GM23338 (cell line): ENCODE measurements at regions not wholly inside any gene's neighbourhood (a gene's known extent, or its start where the extent isn't known, plus 50 kb on each side); places are given as distances from the start of the nearest gene placed in this dataset.

Experiments
- ATAC-seq: fragments of 200-7000 bp; cut with Tn5 transposase; 3 replicates; pipeline ENCODE4 v1.9.1; 2020
- DNase-seq: peaks from one replicate; pipeline ENCODE4 v3.0.0-alpha.2; 2015; ENCODE audit warnings: low spot score
- H2AFZ ChIP-seq: fragments of 200-600 bp; sonication (generic); 2 replicates; pipeline ENCODE4 v1.8.0; 2016; ENCODE audit warnings: antibody characterized with exemption, mild to moderate bottlenecking, moderate library complexity
- H3F3A ChIP-seq: fragments of 200-600 bp; sonication (generic); replicated peaks from 2 replicates; pipeline ENCODE4 v1.8.0; 2017; ENCODE audit warnings: antibody characterized with exemption, mixed run types, low read depth
- H3K27ac ChIP-seq: fragments of 200-600 bp; sonication (generic); 2 replicates; pipeline ENCODE4 v1.6.1; 2016; ENCODE audit warnings: low read depth
- H3K27me3 ChIP-seq: fragments of 200-600 bp; sonication (generic); 2 replicates; pipeline ENCODE4 v1.8.0; 2016; ENCODE audit warnings: mild to moderate bottlenecking, mixed run types, moderate library complexity; ENCODE audit not compliant: insufficient read depth
- H3K36me3 ChIP-seq: fragments of 200-600 bp; sonication (generic); 2 replicates; pipeline ENCODE4 v1.8.0; 2016; ENCODE audit warnings: mild to moderate bottlenecking; ENCODE audit not compliant: insufficient read depth
- H3K4me1 ChIP-seq: fragments of 200-600 bp; sonication (generic); 2 replicates; pipeline ENCODE4 v1.8.0; 2016; ENCODE audit warnings: mild to moderate bottlenecking, moderate library complexity; ENCODE audit not compliant: insufficient read depth
- H3K4me2 ChIP-seq: fragments of 200-600 bp; sonication (generic); 2 replicates; pipeline ENCODE4 v1.7.1; 2017; ENCODE audit warnings: mixed run types
- H3K4me3 ChIP-seq: fragments of 200-600 bp; sonication (generic); 2 replicates; pipeline ENCODE4 v1.6.1; 2016; ENCODE audit warnings: mixed run types
- H3K79me2 ChIP-seq: fragments of 200-600 bp; sonication (generic); replicated peaks from 2 replicates; pipeline ENCODE4 v1.8.0; 2017; ENCODE audit warnings: mild to moderate bottlenecking; ENCODE audit not compliant: insufficient read depth
- H3K9me2 ChIP-seq: fragments of 200-600 bp; sonication (generic); 2 replicates; pipeline ENCODE4 v1.8.0; 2017; ENCODE audit not compliant: insufficient read depth
- H4K20me1 ChIP-seq: fragments of 200-600 bp; sonication (generic); replicated peaks from 2 replicates; pipeline ENCODE4 v1.8.0; 2017; ENCODE audit warnings: mild to moderate bottlenecking; ENCODE audit not compliant: insufficient read depth
- H3K27ac Mint-ChIP-seq: 2 replicates; pipeline ENCODE4 v1.8.0; 2020; ENCODE audit warnings: inconsistent platforms, mild to moderate bottlenecking, moderate library complexity, mixed read lengths
- H3K27me3 Mint-ChIP-seq: 3 replicates; pipeline ENCODE4 v1.8.0; 2022; ENCODE audit warnings: low read depth, mild to moderate bottlenecking, moderate library complexity, mixed read lengths, inconsistent platforms; ENCODE audit not compliant: insufficient read depth, poor library complexity
- H3K36me3 Mint-ChIP-seq: 3 replicates; pipeline ENCODE4 v1.8.0; 2021; ENCODE audit warnings: low read depth, mild to moderate bottlenecking, inconsistent platforms, moderate library complexity, mixed read lengths
- H3K4me1 Mint-ChIP-seq: 3 replicates; pipeline ENCODE4 v1.8.0; 2020; ENCODE audit warnings: mild to moderate bottlenecking, inconsistent platforms, mixed read lengths
- H3K4me3 Mint-ChIP-seq: 3 replicates; pipeline ENCODE4 v1.8.0; 2021; ENCODE audit warnings: moderate library complexity, mild to moderate bottlenecking, inconsistent platforms, mixed read lengths
- H3K9me3 Mint-ChIP-seq: 3 replicates; pipeline ENCODE4 v1.8.0; 2020; ENCODE audit warnings: moderate library complexity, mild to moderate bottlenecking, inconsistent platforms, mixed read lengths
- EZH2phosphoT487 ChIP-seq: fragments of 200-600 bp; sonication (generic); IDR thresholded peaks from one replicate; pipeline ENCODE4 v1.8.1; 2018; ENCODE audit warnings: antibody characterized with exemption; ENCODE audit not compliant: unreplicated experiment
- JUNB ChIP-seq: IDR thresholded peaks from one replicate; pipeline ENCODE4 v1.6.1; 2016; ENCODE audit warnings: antibody characterized with exemption; ENCODE audit not compliant: unreplicated experiment
- NANOG ChIP-seq: IDR thresholded peaks from 2 replicates; pipeline ENCODE4 v1.6.1; 2016; ENCODE audit warnings: antibody characterized with exemption, borderline replicate concordance
- POLR2AphosphoS5 ChIP-seq: IDR thresholded peaks from 2 replicates; pipeline ENCODE4 v1.6.1; 2016; ENCODE audit warnings: antibody characterized with exemption, low read depth
- REST ChIP-seq: IDR thresholded peaks from one replicate; pipeline ENCODE4 v1.6.1; 2018; ENCODE audit warnings: antibody characterized with exemption; ENCODE audit not compliant: unreplicated experiment
- ZNF114 ChIP-seq: fragments of 250-450 bp; sonication (Bioruptor Pico); IDR thresholded peaks from 2 replicates; pipeline ENCODE4 v1.5.0; 2020; ENCODE audit warnings: mild to moderate bottlenecking, moderate library complexity
- ZNF331 ChIP-seq: fragments of 250-450 bp; sonication (Bioruptor Pico); IDR thresholded peaks from 2 replicates; pipeline ENCODE4 v1.5.0; 2020; ENCODE audit warnings: low read depth, mild to moderate bottlenecking, moderate library complexity
- TF ChIP-seq, protein P1 (sequence below), 2 experiments: fragments of 200-600 bp in 1 of 2; sonication (generic) in 1 of 2; conservative IDR thresholded peaks; 2 replicates each; pipeline versions ENCODE4 v1.5.1 to v1.6.1; 2016 to 2017; ENCODE audit warnings: antibody characterized with exemption in 2 of 2, low read depth in 2 of 2, mild to moderate bottlenecking in 2 of 2, moderate library complexity in 1 of 2
- TF ChIP-seq, protein P2 (sequence below): fragments of 250-450 bp; sonication (Bioruptor Pico); IDR thresholded peaks from 2 replicates; pipeline ENCODE4 v1.5.0; 2020; ENCODE audit warnings: mild to moderate bottlenecking, moderate library complexity

- no peaks in the 10 kb centered on the region for H3F3A ChIP-seq
- DNase-seq (no peak), ATAC-seq (no peak)
- H3K4me3 ChIP-seq: no peak overlapping the region
- Mint-ChIP-seq H3K4me1 (peaks cover 10% of the 10 kb centered on the region), H3K36me3 (no peaks in the 10 kb centered on the region), H3K4me3 (no peak overlapping the region), H3K27ac (no peak overlapping the region), H3K9me3 (0 out of 3 replicates have a peak, but pooled peaks cover 2% of the 10 kb centered on the region), H3K27me3 (no peaks in the 10 kb centered on the region)
- TF ChIP-seq, protein P1, sequence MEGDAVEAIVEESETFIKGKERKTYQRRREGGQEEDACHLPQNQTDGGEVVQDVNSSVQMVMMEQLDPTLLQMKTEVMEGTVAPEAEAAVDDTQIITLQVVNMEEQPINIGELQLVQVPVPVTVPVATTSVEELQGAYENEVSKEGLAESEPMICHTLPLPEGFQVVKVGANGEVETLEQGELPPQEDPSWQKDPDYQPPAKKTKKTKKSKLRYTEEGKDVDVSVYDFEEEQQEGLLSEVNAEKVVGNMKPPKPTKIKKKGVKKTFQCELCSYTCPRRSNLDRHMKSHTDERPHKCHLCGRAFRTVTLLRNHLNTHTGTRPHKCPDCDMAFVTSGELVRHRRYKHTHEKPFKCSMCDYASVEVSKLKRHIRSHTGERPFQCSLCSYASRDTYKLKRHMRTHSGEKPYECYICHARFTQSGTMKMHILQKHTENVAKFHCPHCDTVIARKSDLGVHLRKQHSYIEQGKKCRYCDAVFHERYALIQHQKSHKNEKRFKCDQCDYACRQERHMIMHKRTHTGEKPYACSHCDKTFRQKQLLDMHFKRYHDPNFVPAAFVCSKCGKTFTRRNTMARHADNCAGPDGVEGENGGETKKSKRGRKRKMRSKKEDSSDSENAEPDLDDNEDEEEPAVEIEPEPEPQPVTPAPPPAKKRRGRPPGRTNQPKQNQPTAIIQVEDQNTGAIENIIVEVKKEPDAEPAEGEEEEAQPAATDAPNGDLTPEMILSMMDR (conservative IDR thresholded peaks at IDR 0.05; ENCODE audit: low read depth in 2 of 2): no peak
- TF ChIP-seq EZH2phosphoT487 (no peak), NANOG (no peak), REST (no peak), JUNB (no peak), ZNF114 (CRISPR knock-in tag) (no peak), POLR2AphosphoS5 (no peak), ZNF331 (CRISPR knock-in tag) (no peak)
- TF ChIP-seq, protein P2, sequence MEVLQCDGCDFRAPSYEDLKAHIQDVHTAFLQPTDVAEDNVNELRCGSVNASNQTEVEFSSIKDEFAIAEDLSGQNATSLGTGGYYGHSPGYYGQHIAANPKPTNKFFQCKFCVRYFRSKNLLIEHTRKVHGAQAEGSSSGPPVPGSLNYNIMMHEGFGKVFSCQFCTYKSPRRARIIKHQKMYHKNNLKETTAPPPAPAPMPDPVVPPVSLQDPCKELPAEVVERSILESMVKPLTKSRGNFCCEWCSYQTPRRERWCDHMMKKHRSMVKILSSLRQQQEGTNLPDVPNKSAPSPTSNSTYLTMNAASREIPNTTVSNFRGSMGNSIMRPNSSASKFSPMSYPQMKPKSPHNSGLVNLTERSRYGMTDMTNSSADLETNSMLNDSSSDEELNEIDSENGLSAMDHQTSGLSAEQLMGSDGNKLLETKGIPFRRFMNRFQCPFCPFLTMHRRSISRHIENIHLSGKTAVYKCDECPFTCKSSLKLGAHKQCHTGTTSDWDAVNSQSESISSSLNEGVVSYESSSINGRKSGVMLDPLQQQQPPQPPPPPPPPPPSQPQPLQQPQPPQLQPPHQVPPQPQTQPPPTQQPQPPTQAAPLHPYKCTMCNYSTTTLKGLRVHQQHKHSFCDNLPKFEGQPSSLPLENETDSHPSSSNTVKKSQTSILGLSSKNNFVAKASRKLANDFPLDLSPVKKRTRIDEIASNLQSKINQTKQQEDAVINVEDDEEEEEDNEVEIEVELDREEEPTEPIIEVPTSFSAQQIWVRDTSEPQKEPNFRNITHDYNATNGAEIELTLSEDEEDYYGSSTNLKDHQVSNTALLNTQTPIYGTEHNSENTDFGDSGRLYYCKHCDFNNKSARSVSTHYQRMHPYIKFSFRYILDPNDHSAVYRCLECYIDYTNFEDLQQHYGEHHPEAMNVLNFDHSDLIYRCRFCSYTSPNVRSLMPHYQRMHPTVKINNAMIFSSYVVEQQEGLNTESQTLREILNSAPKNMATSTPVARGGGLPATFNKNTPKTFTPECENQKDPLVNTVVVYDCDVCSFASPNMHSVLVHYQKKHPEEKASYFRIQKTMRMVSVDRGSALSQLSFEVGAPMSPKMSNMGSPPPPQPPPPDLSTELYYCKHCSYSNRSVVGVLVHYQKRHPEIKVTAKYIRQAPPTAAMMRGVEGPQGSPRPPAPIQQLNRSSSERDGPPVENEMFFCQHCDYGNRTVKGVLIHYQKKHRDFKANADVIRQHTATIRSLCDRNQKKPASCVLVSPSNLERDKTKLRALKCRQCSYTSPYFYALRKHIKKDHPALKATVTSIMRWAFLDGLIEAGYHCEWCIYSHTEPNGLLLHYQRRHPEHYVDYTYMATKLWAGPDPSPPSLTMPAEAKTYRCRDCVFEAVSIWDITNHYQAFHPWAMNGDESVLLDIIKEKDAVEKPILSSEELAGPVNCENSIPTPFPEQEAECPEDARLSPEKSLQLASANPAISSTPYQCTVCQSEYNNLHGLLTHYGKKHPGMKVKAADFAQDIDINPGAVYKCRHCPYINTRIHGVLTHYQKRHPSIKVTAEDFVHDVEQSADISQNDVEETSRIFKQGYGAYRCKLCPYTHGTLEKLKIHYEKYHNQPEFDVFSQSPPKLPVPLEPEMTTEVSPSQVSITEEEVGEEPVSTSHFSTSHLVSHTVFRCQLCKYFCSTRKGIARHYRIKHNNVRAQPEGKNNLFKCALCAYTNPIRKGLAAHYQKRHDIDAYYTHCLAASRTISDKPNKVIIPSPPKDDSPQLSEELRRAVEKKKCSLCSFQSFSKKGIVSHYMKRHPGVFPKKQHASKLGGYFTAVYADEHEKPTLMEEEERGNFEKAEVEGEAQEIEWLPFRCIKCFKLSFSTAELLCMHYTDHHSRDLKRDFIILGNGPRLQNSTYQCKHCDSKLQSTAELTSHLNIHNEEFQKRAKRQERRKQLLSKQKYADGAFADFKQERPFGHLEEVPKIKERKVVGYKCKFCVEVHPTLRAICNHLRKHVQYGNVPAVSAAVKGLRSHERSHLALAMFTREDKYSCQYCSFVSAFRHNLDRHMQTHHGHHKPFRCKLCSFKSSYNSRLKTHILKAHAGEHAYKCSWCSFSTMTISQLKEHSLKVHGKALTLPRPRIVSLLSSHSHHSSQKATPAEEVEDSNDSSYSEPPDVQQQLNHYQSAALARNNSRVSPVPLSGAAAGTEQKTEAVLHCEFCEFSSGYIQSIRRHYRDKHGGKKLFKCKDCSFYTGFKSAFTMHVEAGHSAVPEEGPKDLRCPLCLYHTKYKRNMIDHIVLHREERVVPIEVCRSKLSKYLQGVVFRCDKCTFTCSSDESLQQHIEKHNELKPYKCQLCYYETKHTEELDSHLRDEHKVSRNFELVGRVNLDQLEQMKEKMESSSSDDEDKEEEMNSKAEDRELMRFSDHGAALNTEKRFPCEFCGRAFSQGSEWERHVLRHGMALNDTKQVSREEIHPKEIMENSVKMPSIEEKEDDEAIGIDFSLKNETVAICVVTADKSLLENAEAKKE (CRISPR knock-in tag): no peak
- H3K9me2 ChIP-seq: peaks cover 4% of the 10 kb centered on the region; the same call in 1 of the 2 replicates
- H3K4me1 ChIP-seq: peaks cover 12% of the 10 kb centered on the region; the same call in 1 of the 2 replicates
- H2AFZ ChIP-seq: no peak overlapping the region; the same call in 1 of the 2 replicates
- H3K79me2 ChIP-seq: no peaks in the 10 kb centered on the region
- H3K4me2 ChIP-seq: no peak overlapping the region
- no peaks in the 10 kb centered on the region for H3K27me3 ChIP-seq
- no peaks in the 10 kb centered on the region for H4K20me1 ChIP-seq
- no peaks in the 10 kb centered on the region for H3K36me3 ChIP-seq
- no peak overlapping the region for H3K27ac ChIP-seq
Measured at GRCh38 chr6:81897793-81898192, 145.3 kb upstream of the TENT5A start.
